A549 (cell line): ENCODE measurements at regions not wholly inside any gene's neighbourhood (a gene's known extent, or its start where the extent isn't known, plus 50 kb on each side); places are given as distances from the start of the nearest gene placed in this dataset.
"Not testable (repeated sequence)": the region's sequence is repeated elsewhere in the genome, so short reads cannot be mapped to it uniquely, and the experiment has no call there.

ENCODE experiments used
- CTCF ChIP-seq: fragments of >200 bp; sonication (Bioruptor Twin); formaldehyde crosslinking; IDR thresholded peaks from 3 replicates; pipeline ENCODE4 v1.5.1; 2016
- E2F6 ChIP-seq: IDR thresholded peaks from 2 replicates; pipeline ENCODE4 v1.6.1; 2012; ENCODE audit warnings: low read depth, borderline replicate concordance
- MAFK ChIP-seq: fragments of 450-650 bp; IDR thresholded peaks from 2 replicates; pipeline ENCODE4 v1.6.1; 2014; ENCODE audit not compliant: partially characterized antibody
- MAX ChIP-seq: IDR thresholded peaks from 2 replicates; pipeline ENCODE4 v1.6.1; 2012
- NR3C1 ChIP-seq: fragments of >200 bp; sonication (Bioruptor Twin); formaldehyde crosslinking; IDR thresholded peaks from 3 replicates; pipeline ENCODE4 v1.6.1; 2017
- POLR2A ChIP-seq: IDR thresholded peaks from 2 replicates; pipeline ENCODE4 v1.6.1; 2012; ENCODE audit warnings: mild to moderate bottlenecking, low read length
- SMC3 ChIP-seq: fragments of >200 bp; sonication (Bioruptor Twin); formaldehyde crosslinking; IDR thresholded peaks from 3 replicates; pipeline ENCODE4 v1.6.1; 2018; ENCODE audit warnings: inconsistent platforms
- TF ChIP-seq, protein P1 (sequence below): fragments of 450-650 bp; IDR thresholded peaks from 2 replicates; pipeline ENCODE4 v1.6.1; 2014; ENCODE audit warnings: antibody characterized with exemption
- TF ChIP-seq, protein P2 (sequence below): fragments of >200 bp; sonication (Bioruptor Twin); formaldehyde crosslinking; IDR thresholded peaks from 3 replicates; pipeline ENCODE4 v1.6.1; 2016

DNA sequence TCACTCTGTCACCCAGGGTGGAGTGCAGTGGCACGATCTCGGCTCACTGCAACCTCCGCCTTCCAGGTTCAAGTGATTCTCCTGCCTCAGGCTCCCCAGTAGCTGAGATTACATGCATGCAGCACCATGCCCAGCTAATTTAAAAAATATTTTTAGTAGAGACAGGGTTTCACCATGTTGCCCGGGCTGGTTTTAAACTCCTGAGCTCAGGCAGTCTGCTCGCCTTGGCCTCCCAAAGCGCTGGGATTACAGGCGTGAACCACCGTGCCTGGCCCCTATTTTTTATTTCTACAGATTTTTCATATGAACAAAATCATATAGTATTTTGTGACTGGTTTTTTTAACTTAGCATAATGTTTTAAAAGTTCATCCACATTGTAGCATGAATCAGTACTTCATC lies 310.6 kb downstream of the RPS24 start:
- not testable (repeated sequence) for TF ChIP-seq CTCF, MAFK, MAX, SMC3, POLR2A, E2F6, NR3C1
- TF ChIP-seq, protein P1, sequence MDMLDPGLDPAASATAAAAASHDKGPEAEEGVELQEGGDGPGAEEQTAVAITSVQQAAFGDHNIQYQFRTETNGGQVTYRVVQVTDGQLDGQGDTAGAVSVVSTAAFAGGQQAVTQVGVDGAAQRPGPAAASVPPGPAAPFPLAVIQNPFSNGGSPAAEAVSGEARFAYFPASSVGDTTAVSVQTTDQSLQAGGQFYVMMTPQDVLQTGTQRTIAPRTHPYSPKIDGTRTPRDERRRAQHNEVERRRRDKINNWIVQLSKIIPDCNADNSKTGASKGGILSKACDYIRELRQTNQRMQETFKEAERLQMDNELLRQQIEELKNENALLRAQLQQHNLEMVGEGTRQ, result not testable (repeated sequence)
- TF ChIP-seq, protein P2, sequence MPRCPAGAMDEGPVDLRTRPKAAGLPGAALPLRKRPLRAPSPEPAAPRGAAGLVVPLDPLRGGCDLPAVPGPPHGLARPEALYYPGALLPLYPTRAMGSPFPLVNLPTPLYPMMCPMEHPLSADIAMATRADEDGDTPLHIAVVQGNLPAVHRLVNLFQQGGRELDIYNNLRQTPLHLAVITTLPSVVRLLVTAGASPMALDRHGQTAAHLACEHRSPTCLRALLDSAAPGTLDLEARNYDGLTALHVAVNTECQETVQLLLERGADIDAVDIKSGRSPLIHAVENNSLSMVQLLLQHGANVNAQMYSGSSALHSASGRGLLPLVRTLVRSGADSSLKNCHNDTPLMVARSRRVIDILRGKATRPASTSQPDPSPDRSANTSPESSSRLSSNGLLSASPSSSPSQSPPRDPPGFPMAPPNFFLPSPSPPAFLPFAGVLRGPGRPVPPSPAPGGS, result not testable (repeated sequence)
